Mucosa of descending colon (tissue), 3 donors: ENCODE measurements at regions not wholly inside any gene's neighbourhood (a gene's known extent, or its start where the extent isn't known, plus 50 kb on each side); places are given as distances from the start of the nearest gene placed in this dataset.

ENCODE experiments used
- ATAC-seq: fragments of 200-7000 bp; cut with Tn5 transposase; one replicate; pipeline ENCODE4 v1.9.1; 2020; ENCODE audit warnings: mild to moderate bottlenecking, moderate library complexity
- DNase-seq, 3 donors: peaks; one replicate each; pipeline ENCODE4 v3.0.0-alpha.2; 2020
- H3K36me3 ChIP-seq: fragments of 200-600 bp; one replicate; pipeline ENCODE4 v1.8.0; 2021; ENCODE audit warnings: low read depth, mild to moderate bottlenecking
- H3K4me1 ChIP-seq: fragments of 200-600 bp; one replicate; pipeline ENCODE4 v1.8.0; 2021; ENCODE audit warnings: low read depth, mild to moderate bottlenecking
- H3K4me3 ChIP-seq: fragments of 200-600 bp; one replicate; pipeline ENCODE4 v1.8.0; 2021; ENCODE audit warnings: mild to moderate bottlenecking
- H3K9me3 ChIP-seq: fragments of 200-600 bp; one replicate; pipeline ENCODE4 v1.8.0; 2021; ENCODE audit warnings: mild to moderate bottlenecking
- CTCF ChIP-seq: fragments of 200-600 bp; IDR thresholded peaks from one replicate; pipeline ENCODE4 v1.8.0; 2022; ENCODE audit warnings: antibody characterized with exemption, mild to moderate bottlenecking
- intact Hi-C, 2 donors: fragments of 100-400 bp; cut with DNase I in 1 of 2; cut with micrococcal nuclease in 1 of 2; formaldehyde crosslinking; loops; one replicate each; pipeline versions ENCODE4 v1.11.0 to v1.11.1; 2022; cut with DNase I, micrococcal nuclease
- donor health status: DM: no; HTN: no; CAD: no; lungs with moderate emphysema.
- donor health status: DM: no; HTN: no; CAD: no.
- donor health status: DM: no; HTN: yes; CAD: no.

GRCh38 chr4:32680946-32681345, 1960.8 kb downstream of the PCDH7 start:
- DNase-seq (no peak), ATAC-seq (no peak)
- Histone ChIP-seq H3K4me1 (no peaks in the 10 kb centered on the region), H3K9me3 (no peaks in the 10 kb centered on the region), H3K4me3 (no peak overlapping the region), H3K36me3 (no peaks in the 10 kb centered on the region)
- intact Hi-C loops = no loop called here
- TF ChIP-seq CTCF = no peak

DNA sequence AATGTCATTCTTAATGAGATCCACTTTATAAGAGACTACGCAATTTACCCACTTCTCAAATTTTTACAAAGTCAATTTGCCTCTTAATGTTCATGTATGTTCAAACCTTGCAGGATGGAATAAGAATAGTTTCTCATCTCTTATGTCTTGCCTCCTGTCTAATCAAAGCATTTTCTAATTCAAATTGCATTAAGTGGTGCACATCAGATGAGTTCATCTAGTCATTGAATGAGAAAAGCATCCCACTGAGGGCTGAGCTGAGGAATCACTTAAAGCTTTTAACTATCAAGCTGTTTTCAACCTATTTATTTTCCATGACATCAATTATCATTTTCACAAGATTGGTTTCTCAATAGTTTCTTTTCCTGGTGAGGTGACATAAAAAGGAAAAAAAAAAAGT, 1964.0 kb downstream of the PCDH7 start:
- DNase-seq = no peak
- intact Hi-C loops = no loop called here
- no peak for TF ChIP-seq CTCF
- no peaks in the 10 kb centered on the region for H3K4me1 ChIP-seq
- no peak for ATAC-seq
- H3K9me3 ChIP-seq = no peaks in the 10 kb centered on the region
- no peak overlapping the region for H3K4me3 ChIP-seq
- H3K36me3 ChIP-seq = no peaks in the 10 kb centered on the region

- no peaks in the 10 kb centered on the region for H3K4me1 ChIP-seq
- intact Hi-C loops = no loop called here
- ATAC-seq (no peak), DNase-seq (no peak)
- no peak for TF ChIP-seq CTCF
- H3K36me3 ChIP-seq = no peaks in the 10 kb centered on the region
- H3K9me3 ChIP-seq = no peaks in the 10 kb centered on the region
- no peak overlapping the region for H3K4me3 ChIP-seq
These were observed 1966.0 kb downstream of the PCDH7 start for GRCh38 chr4:32686123-32686522.

GRCh38 chr4:32689518-32689917, 1969.3 kb downstream of the PCDH7 start:
- Histone ChIP-seq H3K4me3 (no peak overlapping the region), H3K36me3 (no peaks in the 10 kb centered on the region), H3K9me3 (no peaks in the 10 kb centered on the region), H3K4me1 (no peaks in the 10 kb centered on the region)
- TF ChIP-seq CTCF = no peak
- no peak for DNase-seq
- no peak for ATAC-seq
- intact Hi-C loops = no loop called here

DNA sequence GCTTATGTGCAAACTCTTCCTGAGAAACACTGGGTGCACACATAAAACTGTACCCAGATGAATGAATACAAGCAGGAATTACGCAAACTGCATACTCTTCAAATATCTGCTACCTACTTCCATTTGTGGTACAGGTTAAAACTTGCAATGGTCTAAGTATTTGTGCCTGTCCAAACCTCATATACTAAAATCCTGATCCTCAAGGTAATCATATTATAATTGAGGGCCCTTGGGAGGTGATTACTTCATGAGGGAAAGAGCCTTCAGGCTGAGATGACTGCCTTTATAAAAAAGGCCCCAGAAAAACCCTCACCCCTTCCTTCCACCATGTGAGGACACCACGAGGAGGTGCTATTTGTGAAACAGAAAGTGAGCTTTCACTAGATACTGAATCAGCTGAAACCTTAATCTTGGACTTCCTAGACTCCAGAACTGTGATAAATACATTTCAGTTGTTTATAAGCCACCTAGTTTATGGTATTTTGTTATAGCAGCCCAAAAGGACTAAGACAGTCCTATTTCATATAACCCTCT, 1977.2 kb downstream of the PCDH7 start:
- DNase-seq (no peak), ATAC-seq (no peak)
- intact Hi-C loops = no loop called here
- H3K9me3 ChIP-seq = no peaks in the 10 kb centered on the region
- H3K4me3 ChIP-seq = no peak overlapping the region
- H3K4me1 ChIP-seq = no peaks in the 10 kb centered on the region
- TF ChIP-seq CTCF = no peak
- no peaks in the 10 kb centered on the region for H3K36me3 ChIP-seq

DNA sequence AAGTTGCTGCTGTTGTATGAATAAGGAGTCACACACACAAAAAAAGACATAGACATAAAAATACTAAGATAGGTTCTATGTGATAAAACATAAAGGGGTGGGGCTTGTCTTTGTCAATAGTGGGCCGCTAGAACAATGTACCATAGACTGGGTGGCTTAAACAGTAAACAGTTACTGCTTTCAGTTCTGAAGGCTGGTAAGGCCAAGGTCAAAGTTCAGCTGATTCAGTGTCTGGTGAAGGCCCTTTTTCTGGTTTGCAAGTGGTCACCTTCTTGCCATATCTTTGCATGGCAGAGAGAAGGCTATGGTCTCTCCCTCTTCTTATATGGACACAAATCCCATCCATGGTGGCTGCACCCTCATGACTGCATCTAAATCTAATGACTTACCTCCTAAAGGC, 1980.7 kb downstream of the PCDH7 start:
- Histone ChIP-seq H3K9me3 (no peaks in the 10 kb centered on the region), H3K4me3 (no peak overlapping the region), H3K4me1 (no peaks in the 10 kb centered on the region), H3K36me3 (no peaks in the 10 kb centered on the region)
- ATAC-seq (peak; percentile 76), DNase-seq (no peak)
- intact Hi-C loops = no loop called here
- TF ChIP-seq CTCF = no peak
